ENCODE measurements at regions not wholly inside any gene's neighbourhood (a gene's known extent, or its start where the extent isn't known, plus 50 kb on each side); places are given as distances from the start of the nearest gene placed in this dataset.

DNA sequence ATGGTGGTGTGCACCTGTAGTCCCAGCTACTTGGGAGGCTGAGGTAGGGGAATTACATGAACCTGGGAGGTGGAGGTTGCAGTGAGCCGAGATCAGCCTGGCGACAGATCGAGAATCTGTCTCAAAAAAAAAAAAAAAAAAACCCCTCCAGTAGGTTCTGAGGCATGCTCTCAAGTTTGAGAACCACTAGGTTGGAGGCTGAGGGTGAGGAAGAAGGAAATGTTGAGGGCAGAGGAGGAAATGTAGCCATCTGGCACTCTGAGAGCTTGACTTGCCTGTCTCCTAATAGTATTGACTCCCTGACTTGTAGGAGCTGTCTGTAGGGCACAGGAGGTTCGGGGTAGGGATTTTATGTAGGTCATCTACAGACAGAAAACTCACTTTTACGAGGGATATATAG is 204.6 kb downstream of the OPA1 start:
- Mint-ChIP-seq H3K4me1 (ENCODE audit: low read depth) (no peaks in the 10 kb centered on the region), H3K9me3 (no peaks in the 10 kb centered on the region), H3K27me3 (ENCODE audit: low read depth) (peaks cover 15% of the 10 kb centered on the region), H3K4me3 (no peak overlapping the region), H3K27ac (no peak overlapping the region), H3K36me3 (ENCODE audit: insufficient read depth in 2 of 2) (no peaks in the 10 kb centered on the region)
- ATAC-seq (replicated peaks in 1 of 2) (no peak), DNase-seq (no peak)

DNA sequence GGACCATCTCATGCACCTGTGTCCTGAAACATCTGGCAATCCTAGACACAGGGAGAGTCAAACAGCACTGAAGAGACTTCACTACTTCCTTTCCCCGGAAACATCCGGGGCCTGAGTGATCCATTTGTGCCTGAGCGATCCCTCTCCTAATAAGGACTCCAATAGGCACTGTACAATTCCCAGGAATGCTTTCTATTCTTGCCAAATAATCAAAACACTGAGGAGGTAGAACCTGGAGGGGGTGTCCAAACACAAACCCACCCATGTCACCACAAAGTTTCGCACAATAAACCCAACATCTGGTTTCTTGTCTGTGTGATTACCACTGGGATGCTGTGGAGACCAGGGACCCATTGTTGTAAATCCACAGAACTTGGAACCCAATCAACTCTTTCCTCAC is 205.0 kb downstream of the OPA1 start:
- peaks cover 15% of the 10 kb centered on the region for H3K27me3 Mint-ChIP-seq (ENCODE audit: low read depth)
- no peak overlapping the region for H3K27ac Mint-ChIP-seq
- H3K9me3 Mint-ChIP-seq, result no peaks in the 10 kb centered on the region
- no peaks in the 10 kb centered on the region for H3K36me3 Mint-ChIP-seq (ENCODE audit: insufficient read depth in 2 of 2)
- no peak for DNase-seq
- no peak overlapping the region for H3K4me3 Mint-ChIP-seq
- ATAC-seq (replicated peaks in 1 of 2), result no peak
- H3K4me1 Mint-ChIP-seq (ENCODE audit: low read depth), result no peaks in the 10 kb centered on the region

DNA sequence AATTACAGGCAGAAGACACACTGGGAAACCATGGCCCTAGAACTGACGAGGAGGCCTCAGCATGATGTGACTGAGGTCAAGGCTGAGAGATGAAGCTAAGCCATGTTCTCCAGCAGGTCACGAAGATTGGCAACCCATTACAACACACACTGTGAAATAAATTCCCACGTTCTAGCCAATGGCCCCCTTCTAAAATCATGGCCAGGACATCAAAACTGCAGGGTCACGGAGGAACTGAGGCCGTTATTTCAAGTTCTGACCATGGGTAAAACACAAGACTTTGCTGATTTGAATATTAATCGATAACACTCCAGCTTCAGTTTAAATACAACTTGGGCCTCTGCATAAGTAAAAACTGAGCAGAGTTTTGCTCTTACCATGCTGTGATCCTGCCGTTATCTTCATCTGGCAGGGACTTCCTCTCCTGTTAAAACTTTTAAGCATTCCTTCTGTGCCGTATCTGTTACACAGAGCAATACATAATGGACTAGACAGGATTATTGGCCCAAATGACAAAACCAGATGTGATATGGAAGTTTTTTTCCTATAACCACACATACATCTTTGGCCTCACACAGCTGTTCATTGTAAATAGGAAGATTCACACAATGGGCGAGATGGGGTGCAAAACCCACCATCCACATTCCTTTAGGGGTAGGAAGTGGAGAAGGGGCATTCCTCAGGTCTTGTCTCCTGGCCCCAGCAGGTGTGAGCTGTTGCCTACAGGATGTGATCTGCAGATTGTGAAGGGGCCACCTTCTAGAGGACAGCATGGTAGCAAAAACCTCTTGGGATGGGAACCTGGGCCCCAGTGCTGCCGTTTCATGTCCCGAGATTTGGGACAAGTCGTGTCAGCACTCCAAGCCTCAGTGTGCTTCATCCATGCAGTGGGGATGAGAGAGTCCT is 207.4 kb downstream of the OPA1 start:
- Mint-ChIP-seq H3K9me3 (no peaks in the 10 kb centered on the region), H3K27me3 (ENCODE audit: low read depth) (peaks cover 3% of the 10 kb centered on the region), H3K4me1 (ENCODE audit: low read depth) (no peaks in the 10 kb centered on the region), H3K27ac (no peak overlapping the region), H3K4me3 (no peak overlapping the region), H3K36me3 (ENCODE audit: insufficient read depth in 2 of 2) (no peaks in the 10 kb centered on the region)
- ATAC-seq (replicated peaks in 1 of 2), result no peak
- no peak for DNase-seq

- Mint-ChIP-seq H3K4me3 (no peak overlapping the region), H3K9me3 (no peaks in the 10 kb centered on the region), H3K27ac (no peak overlapping the region), H3K4me1 (ENCODE audit: low read depth) (no peaks in the 10 kb centered on the region), H3K36me3 (ENCODE audit: insufficient read depth in 2 of 2) (no peaks in the 10 kb centered on the region), H3K27me3 (ENCODE audit: low read depth) (no peaks in the 10 kb centered on the region)
- ATAC-seq (replicated peaks in 1 of 2) (no peak), DNase-seq (no peak)
Observed at GRCh38 chr3:193801097-193801496, 208.1 kb downstream of the OPA1 start.

GRCh38 chr3:193803288-193803687 is 210.3 kb downstream of the OPA1 start:
- no peaks in the 10 kb centered on the region for H3K36me3 Mint-ChIP-seq (ENCODE audit: insufficient read depth in 2 of 2)
- no peaks in the 10 kb centered on the region for H3K27me3 Mint-ChIP-seq (ENCODE audit: low read depth)
- no peak for ATAC-seq (replicated peaks in 1 of 2)
- H3K4me3 Mint-ChIP-seq, result no peak overlapping the region
- H3K4me1 Mint-ChIP-seq (ENCODE audit: low read depth), result no peaks in the 10 kb centered on the region
- H3K27ac Mint-ChIP-seq, result no peak overlapping the region
- no peaks in the 10 kb centered on the region for H3K9me3 Mint-ChIP-seq
- no peak for DNase-seq

DNA sequence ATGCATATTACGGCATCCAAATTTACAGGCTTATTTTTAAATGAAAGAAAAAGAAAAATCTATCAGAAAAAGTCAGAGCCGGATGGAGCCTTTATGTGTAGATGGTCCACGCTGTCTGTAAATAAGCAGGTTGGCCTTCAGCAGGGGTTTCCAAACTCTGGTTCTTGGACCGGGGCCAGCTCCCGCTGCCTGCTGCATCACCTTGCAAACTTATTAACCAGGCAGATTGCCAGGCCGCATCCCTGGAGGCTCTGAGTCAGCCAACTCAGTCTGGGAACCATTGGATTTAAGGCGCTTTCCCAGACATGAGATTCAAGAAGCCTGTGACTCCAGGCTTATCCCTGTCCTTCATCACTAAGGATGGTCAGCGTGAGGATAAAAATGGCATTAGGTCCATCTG is 212.4 kb downstream of the OPA1 start:
- Mint-ChIP-seq H3K4me3 (no peak overlapping the region), H3K36me3 (ENCODE audit: insufficient read depth in 2 of 2) (no peaks in the 10 kb centered on the region)

GRCh38 chr3:193808317-193808716 is 215.3 kb downstream of the OPA1 start:
- no peak for DNase-seq
- Mint-ChIP-seq H3K36me3 (ENCODE audit: insufficient read depth in 2 of 2) (no peaks in the 10 kb centered on the region), H3K27ac (no peak overlapping the region), H3K4me3 (no peak overlapping the region), H3K4me1 (ENCODE audit: low read depth) (no peaks in the 10 kb centered on the region), H3K27me3 (ENCODE audit: low read depth) (peaks cover 14% of the 10 kb centered on the region), H3K9me3 (no peaks in the 10 kb centered on the region)
- no peak for ATAC-seq (replicated peaks in 1 of 2)

More for the DNA sequence above, 212.4 kb downstream of the OPA1 start:
- no peak for DNase-seq
- ATAC-seq (replicated peaks in 1 of 2), result no peak
- Mint-ChIP-seq H3K4me1 (ENCODE audit: low read depth) (no peaks in the 10 kb centered on the region), H3K27ac (no peak overlapping the region), H3K9me3 (no peaks in the 10 kb centered on the region), H3K27me3 (ENCODE audit: low read depth) (peaks cover 1% of the 10 kb centered on the region)

GRCh38 chr3:193809106-193809505 is 216.1 kb downstream of the OPA1 start:
- no peak overlapping the region for H3K27ac Mint-ChIP-seq
- H3K27me3 Mint-ChIP-seq (ENCODE audit: low read depth), result peaks cover 14% of the 10 kb centered on the region
- no peaks in the 10 kb centered on the region for H3K4me1 Mint-ChIP-seq (ENCODE audit: low read depth)
- ATAC-seq (replicated peaks in 1 of 2), result no peak
- no peaks in the 10 kb centered on the region for H3K36me3 Mint-ChIP-seq (ENCODE audit: insufficient read depth in 2 of 2)
- no peaks in the 10 kb centered on the region for H3K9me3 Mint-ChIP-seq
- DNase-seq, result no peak
- no peak overlapping the region for H3K4me3 Mint-ChIP-seq

GRCh38 chr3:193812078-193812725 is 219.2 kb downstream of the OPA1 start:
- H3K36me3 Mint-ChIP-seq (ENCODE audit: insufficient read depth in 2 of 2), result no peaks in the 10 kb centered on the region

DNA sequence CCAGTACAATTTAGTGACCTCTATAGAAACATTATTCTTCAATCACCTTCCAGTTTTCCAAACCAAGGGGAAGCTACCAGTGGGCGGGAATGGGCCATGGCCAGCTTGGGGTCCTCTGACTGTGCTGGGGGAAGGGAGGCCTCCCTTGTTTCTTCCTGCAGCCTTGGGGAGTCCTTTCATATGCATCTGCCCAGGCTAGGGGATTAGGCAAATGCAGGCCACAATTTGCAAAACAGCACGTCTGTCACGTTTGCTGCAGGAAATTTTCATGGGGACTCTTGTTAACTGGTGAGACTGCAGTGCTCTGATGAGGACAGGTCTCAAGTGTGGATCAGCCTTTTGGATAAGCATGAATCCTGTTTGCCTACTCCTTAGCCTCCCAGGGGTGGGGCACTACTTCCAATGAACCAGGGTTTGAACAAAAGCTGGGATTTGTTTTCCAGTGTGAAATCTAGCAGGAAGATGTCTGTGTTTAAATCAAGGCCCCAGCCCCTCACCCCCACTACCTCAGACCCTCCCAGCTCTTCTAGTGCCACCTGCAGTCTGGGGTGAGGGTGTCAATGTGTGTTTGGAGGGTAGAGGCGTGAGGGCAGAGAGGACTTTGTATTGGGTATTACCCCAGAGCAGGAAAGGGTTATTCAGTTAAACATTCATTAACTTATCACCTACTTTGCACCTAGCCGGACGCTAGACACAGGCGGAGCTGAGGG is 219.9 kb downstream of the OPA1 start:
- H3K27ac Mint-ChIP-seq, result no peak overlapping the region
- H3K27me3 Mint-ChIP-seq (ENCODE audit: low read depth), result peaks cover 14% of the 10 kb centered on the region
- H3K36me3 Mint-ChIP-seq (ENCODE audit: insufficient read depth in 2 of 2), result no peaks in the 10 kb centered on the region
- H3K4me3 Mint-ChIP-seq, result no peak overlapping the region
- H3K4me1 Mint-ChIP-seq (ENCODE audit: low read depth), result no peaks in the 10 kb centered on the region
- H3K9me3 Mint-ChIP-seq, result no peaks in the 10 kb centered on the region
- no peak for DNase-seq
- ATAC-seq (replicated peaks in 1 of 2), result no peak

More at GRCh38 chr3:193812078-193812725, 219.2 kb downstream of the OPA1 start:
- H3K4me1 Mint-ChIP-seq (ENCODE audit: low read depth), result no peaks in the 10 kb centered on the region
- H3K4me3 Mint-ChIP-seq, result no peak overlapping the region
- ATAC-seq (replicated peaks in 1 of 2) (no peak), DNase-seq (no peak)
- peaks cover 14% of the 10 kb centered on the region for H3K27me3 Mint-ChIP-seq (ENCODE audit: low read depth)
- no peak overlapping the region for H3K27ac Mint-ChIP-seq
- H3K9me3 Mint-ChIP-seq, result no peaks in the 10 kb centered on the region

- Mint-ChIP-seq H3K27ac (no peak overlapping the region), H3K27me3 (ENCODE audit: low read depth) (peaks cover 14% of the 10 kb centered on the region), H3K36me3 (ENCODE audit: insufficient read depth in 2 of 2) (no peaks in the 10 kb centered on the region), H3K9me3 (no peaks in the 10 kb centered on the region), H3K4me1 (ENCODE audit: low read depth) (no peaks in the 10 kb centered on the region), H3K4me3 (no peak overlapping the region)
- no peak for ATAC-seq (replicated peaks in 1 of 2)
- DNase-seq, result no peak
Observed at GRCh38 chr3:193813501-193813830, 220.5 kb downstream of the OPA1 start.

DNA sequence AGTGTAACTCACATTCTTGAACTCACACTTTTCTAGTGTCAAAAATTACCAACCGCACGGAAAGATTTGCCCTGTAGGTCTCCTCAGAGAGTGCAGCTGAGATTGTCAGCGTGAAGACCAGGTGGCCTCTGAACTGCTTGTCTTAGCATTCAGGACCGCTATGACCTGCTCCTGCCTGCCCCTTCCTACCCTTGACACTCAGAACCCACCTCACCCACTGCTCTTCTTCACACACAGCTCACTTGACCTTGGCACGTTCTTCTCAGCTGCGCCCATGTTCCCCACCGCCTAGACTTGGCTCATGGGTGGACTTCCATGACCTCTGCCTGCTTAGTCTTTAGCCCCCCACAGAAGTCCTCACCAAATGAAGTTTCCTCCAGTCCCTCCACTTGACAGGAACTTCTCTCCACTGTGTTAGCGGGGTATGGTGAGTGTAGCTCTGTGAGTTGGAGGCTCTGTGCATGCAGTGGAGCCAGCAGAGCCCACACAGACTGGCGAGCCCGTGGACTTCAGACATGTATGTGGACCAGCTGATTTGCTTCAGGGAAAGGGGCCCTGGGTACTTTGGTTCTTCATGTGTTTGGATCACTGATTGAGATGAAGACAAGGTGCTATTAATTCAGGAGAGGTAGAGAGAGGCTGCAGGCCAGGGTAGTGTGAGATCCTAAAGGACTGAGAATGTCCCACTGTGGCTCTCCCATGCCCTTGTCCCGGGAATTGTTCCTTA is 221.3 kb downstream of the OPA1 start:
- H3K27me3 Mint-ChIP-seq (ENCODE audit: low read depth), result peaks cover 14% of the 10 kb centered on the region
- DNase-seq (no peak), ATAC-seq (replicated peaks in 1 of 2) (no peak)
- H3K9me3 Mint-ChIP-seq, result no peaks in the 10 kb centered on the region
- no peaks in the 10 kb centered on the region for H3K36me3 Mint-ChIP-seq (ENCODE audit: insufficient read depth in 2 of 2)
- H3K4me1 Mint-ChIP-seq (ENCODE audit: low read depth), result no peaks in the 10 kb centered on the region
- H3K4me3 Mint-ChIP-seq, result no peak overlapping the region
- no peak overlapping the region for H3K27ac Mint-ChIP-seq

Measured in activated T-cell treated with anti-CD3 and anti-CD28 coated beads, Interleukin-2, amount 50 U/mL, for 72 hours (primary cell).